GM21390 (cell line): ENCODE measurements at regions not wholly inside any gene's neighbourhood (a gene's known extent, or its start where the extent isn't known, plus 50 kb on each side); places are given as distances from the start of the nearest gene placed in this dataset.

Source experiments
- ATAC-seq: cut with Tn5 transposase; IDR thresholded peaks from one replicate; pipeline ENCODE4 v1.9.1; 2021; ENCODE audit not compliant: unreplicated experiment

- no peak for ATAC-seq
Measured at GRCh38 chr10:131810036-131810804, 90.6 kb upstream of the PPP2R2D start.

DNA sequence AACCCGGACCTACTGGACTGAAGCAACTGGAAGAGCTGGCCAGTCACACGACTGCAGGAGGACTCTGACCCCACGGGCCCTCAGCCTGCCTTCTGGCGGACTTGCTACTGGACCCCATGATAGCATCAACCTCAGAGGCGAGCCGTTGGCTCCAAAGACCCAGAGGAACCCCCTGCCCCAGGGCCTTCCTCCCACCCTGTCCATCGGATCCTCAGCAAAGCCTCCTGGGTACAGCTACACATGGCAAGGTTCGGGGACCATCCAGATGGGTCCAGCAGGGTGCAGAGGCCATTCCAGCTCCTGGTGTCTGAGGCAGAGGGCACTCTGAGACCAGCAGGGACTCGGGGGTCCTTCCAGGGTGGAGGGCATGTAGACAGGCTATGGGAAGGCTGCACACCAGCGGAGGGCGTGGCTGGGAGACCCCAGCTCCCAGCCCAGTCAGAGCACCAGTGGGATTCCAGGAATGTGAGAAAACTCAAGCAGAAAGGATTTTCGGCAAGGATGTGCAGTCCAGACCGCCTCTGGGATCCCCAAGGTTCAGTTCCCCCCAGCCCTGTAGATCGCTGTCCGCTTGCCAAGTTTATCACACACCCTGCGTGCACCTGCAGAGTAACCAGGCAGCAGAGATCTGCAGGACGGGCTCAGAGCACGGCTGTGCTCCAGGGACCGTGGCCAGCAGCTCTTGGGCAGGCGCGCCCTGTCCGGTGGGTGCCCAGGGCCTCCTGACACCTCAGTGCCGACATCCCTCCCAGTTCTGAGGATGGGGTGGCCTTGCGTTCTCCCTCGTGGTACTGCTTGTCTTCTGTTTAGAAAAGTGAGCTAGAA lies 89.8 kb upstream of the PPP2R2D start:
- no peak for ATAC-seq

- ATAC-seq, result no peak
Measured at GRCh38 chr10:131811630-131812403, 89.0 kb upstream of the PPP2R2D start.

DNA sequence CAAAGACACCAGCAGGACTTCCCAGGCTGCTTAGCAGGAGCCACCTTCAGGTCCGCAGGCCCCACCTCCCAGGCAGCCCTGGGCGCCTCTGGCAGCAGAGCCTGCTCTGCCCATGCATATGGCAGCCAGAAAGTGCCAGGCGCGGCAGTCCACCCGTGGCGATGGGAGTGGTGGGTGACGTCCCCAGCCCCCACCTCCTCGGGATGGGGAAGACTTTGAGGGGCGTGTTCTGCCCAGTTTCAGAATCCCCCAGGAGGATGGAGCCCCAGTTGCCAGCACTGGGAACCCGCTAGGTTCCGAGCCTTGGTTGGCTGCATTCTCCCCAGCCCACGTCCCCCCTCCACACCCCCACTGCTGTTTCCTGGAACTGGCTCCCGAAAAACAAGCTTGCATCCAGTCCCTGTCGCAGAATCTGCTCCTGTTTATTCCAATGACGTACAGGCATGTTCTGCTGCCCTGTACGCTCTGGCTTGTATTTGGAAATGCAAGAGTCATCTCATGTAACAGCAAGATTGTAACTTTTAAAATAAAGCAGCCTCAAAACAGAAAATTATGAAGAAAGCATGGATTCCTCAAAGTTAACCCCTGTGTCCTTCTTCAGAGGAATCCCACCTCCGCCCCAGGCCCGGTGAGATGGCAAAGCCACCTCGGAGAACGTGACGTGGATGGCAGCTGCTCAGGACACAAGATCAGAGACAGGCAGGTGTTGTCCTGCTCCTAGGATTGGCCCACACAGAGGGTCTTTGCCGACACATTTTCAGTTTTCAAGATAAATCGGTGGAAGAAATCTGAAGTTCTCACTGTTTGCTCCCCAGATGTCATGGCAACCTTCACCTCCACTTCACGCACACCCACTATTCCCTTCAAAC lies 87.8 kb upstream of the PPP2R2D start:
- ATAC-seq, result no peak

- no peak for ATAC-seq
Measured at GRCh38 chr10:131814567-131815265, 86.1 kb upstream of the PPP2R2D start.

DNA sequence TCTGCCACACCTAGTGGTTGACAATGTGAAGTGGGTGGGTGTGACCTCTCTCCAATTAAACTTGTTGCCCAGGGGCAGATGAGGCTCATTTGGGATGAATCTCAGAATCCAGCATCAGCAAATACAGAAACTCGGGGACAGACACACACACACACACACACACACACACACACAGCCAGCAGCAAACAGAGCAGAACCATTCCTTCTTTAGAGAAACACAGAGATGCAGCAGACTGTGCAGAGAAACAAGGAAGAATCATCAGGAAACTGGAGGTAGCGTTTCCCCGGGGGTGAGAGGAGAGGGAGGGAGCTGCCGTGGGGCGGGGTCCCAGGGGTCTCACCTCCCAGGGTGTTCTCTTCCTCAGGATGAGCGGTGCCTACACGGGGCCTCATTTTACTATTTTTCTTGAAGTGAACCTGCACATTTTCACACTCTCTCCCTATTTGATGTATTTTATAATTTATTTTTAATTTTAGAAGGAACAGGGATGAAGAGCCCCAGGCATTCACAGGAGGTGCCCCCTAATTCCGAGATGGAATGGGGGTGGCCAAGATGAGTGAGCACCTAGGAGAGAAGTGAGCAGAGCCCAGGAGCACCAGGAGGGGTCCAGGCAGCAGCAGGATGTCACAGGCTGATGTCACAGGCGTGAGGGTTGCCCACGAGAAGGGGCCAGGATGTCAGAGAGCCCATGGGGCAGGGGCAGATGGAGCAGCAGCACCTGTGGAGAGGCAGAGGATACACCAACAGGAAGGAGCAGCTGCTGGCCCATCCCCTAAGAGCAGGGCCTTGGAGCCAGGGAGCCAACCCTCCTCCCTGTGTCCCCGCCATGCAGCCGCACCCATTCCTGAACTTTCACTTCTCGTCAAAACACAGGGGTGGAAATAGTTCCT lies 85.3 kb upstream of the PPP2R2D start:
- ATAC-seq, result no peak

DNA sequence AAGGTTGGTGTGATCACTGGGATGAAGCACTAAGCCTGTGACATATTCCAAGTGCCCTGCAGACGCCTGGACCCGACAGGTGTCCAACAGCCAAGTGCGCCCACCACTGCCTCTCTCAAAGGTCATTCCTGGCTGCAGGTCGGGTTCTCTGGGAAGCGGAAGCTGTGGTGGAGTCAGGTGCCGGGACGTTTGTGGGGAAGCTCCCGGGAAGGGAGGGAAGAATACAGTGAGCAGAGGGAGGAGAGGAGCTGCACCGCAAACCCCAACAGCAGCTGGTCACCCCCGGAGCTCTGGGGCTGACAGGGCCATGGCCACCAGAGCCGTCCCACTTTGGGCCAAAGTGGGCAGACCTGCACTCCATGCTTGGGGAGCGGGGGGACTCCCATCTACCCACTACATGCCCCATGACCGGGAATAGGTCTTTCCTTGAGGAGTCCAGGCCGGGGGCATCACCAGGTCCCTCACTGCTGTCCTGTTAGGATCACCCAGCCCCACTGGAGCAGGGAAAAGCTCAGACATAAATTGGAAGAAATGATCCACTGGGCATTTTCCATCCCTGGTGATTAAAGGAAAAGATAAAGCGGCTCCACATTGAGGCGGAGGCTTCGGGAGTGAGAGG lies 84.5 kb upstream of the PPP2R2D start:
- ATAC-seq, result no peak

- no peak for ATAC-seq
Measured at GRCh38 chr10:131816941-131817700, 83.7 kb upstream of the PPP2R2D start.

GRCh38 chr10:131817866-131818509 lies 82.8 kb upstream of the PPP2R2D start:
- no peak for ATAC-seq

- no peak for ATAC-seq
Measured at GRCh38 chr10:131818510-131819234, 82.1 kb upstream of the PPP2R2D start.

- no peak for ATAC-seq
Measured at GRCh38 chr10:131819241-131820072, 81.4 kb upstream of the PPP2R2D start.

GRCh38 chr10:131820626-131821025 lies 80.2 kb upstream of the PPP2R2D start:
- no peak for ATAC-seq

- no peak for ATAC-seq
Measured at GRCh38 chr10:131821378-131822012, 79.3 kb upstream of the PPP2R2D start.

DNA sequence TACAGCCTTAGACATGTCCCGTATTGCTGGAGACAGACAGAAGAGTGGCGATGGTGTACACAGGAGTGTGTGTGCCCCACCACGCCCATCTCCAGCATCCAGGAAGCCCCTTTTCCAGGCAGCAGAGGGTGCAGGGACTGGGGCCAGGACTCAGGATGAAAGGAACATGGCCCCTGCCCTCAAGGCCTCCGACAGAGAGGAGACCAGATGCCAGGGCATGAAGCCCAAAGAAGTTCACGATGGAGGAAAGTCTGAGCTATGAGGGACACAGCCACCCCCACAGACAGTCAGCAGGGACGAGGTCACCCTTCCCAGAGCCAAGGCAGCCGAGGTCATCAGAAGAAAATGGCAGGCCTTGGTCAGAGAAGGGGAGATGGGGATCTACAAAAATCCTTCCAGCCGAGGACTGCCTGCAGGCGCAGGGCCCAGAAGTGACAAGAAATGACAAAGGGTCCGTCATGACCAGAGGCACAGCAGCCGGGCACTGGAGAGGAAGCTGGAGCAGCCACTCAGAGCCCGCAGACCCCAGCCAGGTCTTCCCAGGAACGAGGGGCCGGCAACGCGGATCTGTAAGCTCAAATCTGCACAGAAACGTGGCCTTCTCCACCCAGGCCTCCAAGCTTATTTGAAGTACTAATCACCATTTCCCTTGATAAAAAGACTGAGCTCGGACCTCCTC lies 78.7 kb upstream of the PPP2R2D start:
- ATAC-seq, result no peak
